ENCODE measurements at regions not wholly inside any gene's neighbourhood (a gene's known extent, or its start where the extent isn't known, plus 50 kb on each side); places are given as distances from the start of the nearest gene placed in this dataset.

DNA sequence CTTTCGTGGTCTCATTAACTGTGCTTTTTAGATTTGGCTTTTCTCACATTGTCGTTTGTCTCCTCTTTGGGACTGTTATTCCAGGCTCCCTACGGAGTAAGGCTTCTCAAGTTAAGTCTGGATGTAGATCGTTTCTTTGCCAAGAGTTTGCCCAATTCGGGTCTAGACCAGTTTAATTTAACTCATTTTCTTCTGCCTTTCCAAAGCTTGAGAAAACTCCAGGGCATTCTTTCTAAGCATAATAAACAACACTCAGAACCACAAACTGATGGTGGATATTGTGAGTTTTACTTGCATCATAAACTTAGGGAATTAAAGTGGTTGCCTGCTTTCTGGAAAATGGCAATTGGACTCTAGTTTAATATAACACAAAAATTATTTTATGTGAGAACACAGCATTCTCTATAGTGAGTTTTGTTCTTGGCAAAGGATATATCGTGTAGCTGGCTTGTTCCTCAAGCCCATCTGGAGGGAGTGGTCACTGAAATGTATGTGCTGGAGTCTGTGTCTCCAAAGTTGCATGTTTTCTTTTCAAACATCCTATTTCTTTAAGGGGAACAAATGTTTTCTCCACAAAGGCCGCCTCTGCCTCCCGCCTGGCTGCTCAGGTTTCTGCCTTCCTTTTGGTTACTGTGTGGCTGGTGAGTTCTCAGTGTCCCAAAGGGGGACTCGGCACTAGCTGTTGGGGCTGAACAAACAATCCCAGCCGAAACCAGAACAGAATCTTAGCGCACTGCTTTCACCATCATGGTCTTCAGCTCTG, 211.3 kb upstream of the FBN2 start:
- DNase-seq, result no peak

DNA sequence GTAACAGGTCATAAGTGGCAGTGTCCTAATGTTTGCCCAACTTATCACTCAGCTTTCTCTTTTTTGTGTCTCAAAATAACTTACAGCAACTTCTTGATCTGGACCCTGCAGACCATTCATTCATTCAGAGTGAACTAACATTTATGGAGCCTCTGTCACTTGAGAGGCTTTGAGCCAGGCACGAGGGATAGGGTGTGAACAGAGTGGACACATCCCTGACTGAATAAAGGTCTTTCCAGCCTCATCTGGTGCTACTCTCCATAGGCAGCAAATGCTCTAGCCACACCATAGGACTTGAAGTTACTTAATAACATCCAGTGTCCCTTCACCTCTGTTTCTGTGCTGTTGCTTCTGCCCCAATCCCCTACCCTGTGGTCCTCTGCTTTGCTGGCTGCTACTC, 212.1 kb upstream of the FBN2 start:
- no peak for DNase-seq

DNA sequence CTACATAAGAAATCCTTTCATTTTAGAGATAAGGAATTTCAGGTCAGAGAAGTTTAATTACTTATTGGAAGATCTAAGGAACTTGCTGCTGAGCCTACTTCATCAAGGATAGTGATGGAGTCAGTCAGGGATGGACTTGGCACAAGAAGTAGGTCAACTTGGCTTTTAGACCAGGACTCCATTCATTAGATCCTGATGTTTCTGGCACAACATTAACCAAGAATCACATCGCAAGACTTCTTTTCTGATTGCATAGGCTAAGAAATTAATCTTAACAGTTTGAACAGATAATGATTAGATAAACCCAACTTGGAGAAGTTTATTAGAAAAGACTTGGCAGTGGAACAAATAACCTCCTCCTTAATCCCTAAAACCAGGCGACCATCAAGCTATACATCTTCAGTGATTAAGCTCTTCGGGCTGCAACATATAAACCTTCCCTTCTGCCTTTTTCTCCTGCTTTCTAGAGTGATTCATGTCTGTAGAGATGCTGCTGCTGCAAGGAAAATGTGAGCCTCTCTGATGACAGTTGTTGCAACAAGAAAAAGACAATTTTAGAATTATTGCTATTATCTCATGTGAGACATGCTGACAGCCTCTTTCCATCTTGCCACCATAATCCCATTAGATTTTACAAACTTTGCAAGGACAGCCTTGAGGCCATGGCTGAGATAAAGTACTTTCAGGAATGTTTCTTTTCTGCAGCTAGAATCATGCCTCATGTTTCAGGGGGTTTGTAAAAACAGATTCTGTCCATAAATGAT, 207.9 kb upstream of the SLC27A6 start:
- DNase-seq, result no peak

GRCh38 chr5:128762661-128763306, 202.5 kb upstream of the SLC27A6 start:
- no peak for DNase-seq

GRCh38 chr5:128763321-128763720, 202.0 kb upstream of the SLC27A6 start:
- DNase-seq, result no peak

GRCh38 chr5:128764601-128765310, 200.5 kb upstream of the SLC27A6 start:
- DNase-seq, result no peak

DNA sequence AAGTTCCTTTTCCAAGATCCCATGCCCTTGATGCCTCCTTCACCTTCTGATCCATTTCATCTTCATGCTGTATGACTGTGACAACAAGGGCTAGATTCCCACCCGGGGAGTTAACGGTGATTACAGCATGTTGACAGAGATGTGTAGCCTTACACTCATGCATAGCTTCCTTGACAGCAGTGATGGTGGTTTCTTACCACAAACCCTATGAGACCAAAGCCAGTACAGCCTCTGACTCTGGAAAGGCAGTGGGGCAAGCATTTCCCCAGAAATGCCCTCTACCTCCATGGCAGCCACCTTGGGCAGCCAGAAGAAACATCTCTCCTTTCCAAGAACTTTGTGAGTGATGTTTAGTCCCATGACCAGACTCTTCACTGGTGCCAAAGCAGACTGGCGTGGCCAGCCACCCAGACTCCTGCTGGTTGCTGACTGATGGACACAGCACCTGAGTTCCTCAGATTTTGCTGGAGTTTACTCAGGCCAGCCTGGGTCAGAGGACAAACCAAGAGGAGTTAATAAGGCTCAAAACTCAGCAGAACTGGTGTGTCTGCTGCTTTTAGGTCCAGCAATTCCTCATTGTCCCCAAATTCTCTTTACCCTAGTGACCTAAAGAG, 199.7 kb upstream of the SLC27A6 start:
- DNase-seq, result no peak

DNA sequence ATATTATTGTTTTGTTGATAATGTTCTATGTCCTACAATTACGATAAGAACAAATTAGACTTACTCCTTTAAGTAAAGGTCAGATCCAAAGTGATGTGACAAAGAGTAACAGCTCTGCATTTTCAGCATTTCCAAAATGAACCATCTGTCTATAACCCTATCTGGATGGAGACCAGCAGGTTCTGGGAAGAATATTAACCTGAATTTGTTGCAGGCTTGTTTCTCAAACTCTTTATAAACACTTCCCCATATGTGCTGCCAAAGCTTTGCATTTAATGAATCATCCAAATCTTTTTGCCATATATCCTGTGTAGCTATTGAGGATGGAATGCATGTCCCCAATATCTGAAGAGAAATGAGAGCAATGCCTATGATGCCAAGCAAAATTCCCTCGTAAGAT, 198.9 kb upstream of the SLC27A6 start:
- no peak for DNase-seq

DNA sequence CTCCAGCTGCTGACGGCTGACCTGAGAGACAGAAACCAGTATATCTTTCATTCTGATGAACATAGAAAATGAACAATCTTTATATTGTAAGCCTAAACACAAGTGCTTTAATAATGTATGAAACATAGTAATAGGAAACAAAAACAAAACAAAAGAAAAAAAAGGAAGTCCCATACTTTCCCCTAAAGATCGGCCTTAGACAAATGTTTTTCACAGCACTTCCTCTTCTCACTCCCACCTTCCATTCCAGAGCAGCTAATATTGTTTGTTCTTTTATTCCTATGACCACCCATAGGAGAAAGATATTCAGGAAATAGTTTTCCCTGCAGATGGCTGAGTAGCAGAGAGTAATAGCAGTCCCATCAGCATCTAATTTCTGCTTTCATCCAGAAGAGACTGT, 194.4 kb upstream of the SLC27A6 start:
- DNase-seq, result no peak

GRCh38 chr5:128772356-128772755, 192.9 kb upstream of the SLC27A6 start:
- no peak for DNase-seq

DNA sequence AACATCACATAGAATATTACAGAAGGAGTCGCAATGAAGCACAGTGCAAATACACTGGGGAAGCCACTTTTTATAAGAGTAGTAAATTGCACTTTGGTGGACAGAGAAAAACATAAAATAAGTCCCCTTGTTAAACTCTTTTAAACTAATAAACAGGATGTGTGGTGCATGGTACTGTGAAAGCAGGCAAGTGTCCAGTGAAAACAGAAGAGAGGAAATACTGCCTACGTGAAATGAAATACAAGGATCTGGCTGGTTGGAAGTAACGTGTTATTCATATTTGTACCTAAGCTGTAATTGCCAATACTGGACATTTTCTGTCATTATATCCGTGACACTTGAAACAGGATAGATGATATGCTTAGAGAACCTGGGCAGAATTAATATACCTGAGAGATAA, 191.9 kb upstream of the SLC27A6 start:
- no peak for DNase-seq

DNA sequence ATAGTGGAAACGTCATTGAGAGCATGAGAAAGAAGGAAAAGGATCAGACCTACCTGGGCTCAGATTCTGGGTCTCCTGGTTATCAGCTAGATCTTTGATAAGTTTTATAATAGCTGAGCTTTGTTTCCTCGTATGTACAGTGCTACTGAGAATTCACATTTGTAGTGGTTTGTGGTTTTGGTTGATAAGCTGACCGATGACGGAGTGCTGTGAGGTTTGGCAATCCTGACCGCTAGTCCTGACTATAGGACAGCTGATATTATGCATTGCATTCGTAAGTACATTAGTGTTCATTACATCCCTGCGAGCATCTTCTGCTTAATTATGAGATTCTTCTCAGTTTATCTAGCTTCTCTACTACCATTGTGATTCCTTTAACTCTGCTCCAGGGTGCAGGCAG, 190.7 kb upstream of the SLC27A6 start:
- no peak for DNase-seq

GRCh38 chr5:128775558-128775957, 189.7 kb upstream of the SLC27A6 start:
- DNase-seq, result no peak

DNA sequence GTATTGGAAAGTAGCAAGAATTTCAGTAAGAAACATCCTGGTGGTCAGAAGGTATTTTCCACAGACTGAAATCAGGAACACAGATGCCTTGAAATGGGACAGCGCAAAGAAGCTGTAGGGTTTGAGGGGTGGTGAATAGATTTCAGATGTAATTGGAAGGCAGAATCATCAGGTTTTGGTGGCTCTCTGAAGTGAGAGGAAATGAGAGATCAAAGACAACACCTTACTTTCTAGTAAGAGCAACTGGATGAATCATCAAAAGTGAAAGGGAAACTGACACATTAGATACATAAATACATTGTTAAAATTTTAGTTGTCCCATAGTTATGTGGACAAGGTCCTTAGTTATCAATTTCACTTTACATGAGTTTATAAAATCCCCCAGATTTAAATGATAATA, 188.2 kb upstream of the SLC27A6 start:
- DNase-seq, result no peak

DNA sequence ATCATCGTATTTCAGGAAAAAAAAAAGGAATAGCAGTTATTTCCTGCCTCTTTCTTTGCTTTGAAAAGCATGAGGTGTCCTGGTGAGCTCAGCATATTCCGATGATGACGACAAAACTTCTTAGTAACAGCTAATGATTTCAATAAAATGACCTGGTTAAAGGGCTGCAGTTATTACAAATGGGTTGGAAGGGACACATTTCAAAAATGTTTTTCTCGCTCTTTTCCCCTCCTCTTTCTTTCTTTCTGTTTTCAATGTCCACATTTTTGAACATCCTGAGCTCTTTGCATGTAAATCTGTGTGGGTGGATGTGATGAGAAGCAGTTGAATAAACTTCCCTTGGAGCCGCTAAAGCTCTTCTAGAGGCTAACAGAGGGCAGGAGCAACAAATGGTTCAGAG, 186.8 kb upstream of the SLC27A6 start:
- no peak for DNase-seq

- DNase-seq, result no peak
Measured at GRCh38 chr5:128782446-128782845, 182.8 kb upstream of the SLC27A6 start.

DNA sequence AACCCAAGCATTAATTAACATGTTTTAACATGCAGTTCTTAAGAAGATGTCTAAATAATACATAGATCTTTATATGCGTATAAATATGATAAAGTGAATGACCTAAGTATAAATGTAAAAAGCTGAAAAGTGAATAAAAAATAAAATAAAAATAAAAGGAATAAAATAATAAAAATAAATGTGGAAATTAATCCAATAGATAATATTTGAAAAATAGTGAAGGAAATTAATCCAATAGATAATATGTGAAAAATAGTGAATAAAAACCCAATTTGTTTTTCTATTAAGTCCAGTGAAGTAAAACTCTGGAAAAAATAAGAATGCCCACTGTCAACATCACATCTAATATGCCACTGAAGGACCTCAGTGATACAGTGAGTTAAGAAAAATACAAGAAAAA, 180.6 kb upstream of the SLC27A6 start:
- no peak for DNase-seq

- DNase-seq, result no peak
Measured at GRCh38 chr5:128791312-128791711, 174.0 kb upstream of the SLC27A6 start.

- DNase-seq, result no peak
Measured at GRCh38 chr5:128796506-128796905, 168.8 kb upstream of the SLC27A6 start.

GRCh38 chr5:128798871-128799270, 166.4 kb upstream of the SLC27A6 start:
- no peak for DNase-seq

GRCh38 chr5:128799945-128800344, 165.3 kb upstream of the SLC27A6 start:
- no peak for DNase-seq

GRCh38 chr5:128800377-128800776, 164.9 kb upstream of the SLC27A6 start:
- DNase-seq, result no peak
